Activated T-helper 17 cell treated with anti-CD3 and anti-CD28 coated beads, Interleukin-2, amount 50 U/mL, for 72 hours (primary cell): ENCODE measurements at regions not wholly inside any gene's neighbourhood (a gene's known extent, or its start where the extent isn't known, plus 50 kb on each side); places are given as distances from the start of the nearest gene placed in this dataset.
A peak's percentile ranks its signal among the peaks of the same experiment; 100 is the strongest.

Source experiments
- ATAC-seq: fragments of 150-1000 bp; cut with Tn5 transposase; replicated peaks from 2 replicates; pipeline ENCODE4 v1.10.0; 2021; ENCODE audit warnings: mild to moderate bottlenecking, moderate library complexity
- H3K27ac Mint-ChIP-seq: one replicate; pipeline ENCODE4 v1.8.0; 2022; ENCODE audit warnings: mixed read lengths
- H3K27me3 Mint-ChIP-seq: one replicate; pipeline ENCODE4 v1.8.0; 2022; ENCODE audit warnings: mixed read lengths
- H3K36me3 Mint-ChIP-seq: one replicate; pipeline ENCODE4 v1.8.0; 2022; ENCODE audit warnings: low read depth, mild to moderate bottlenecking, mixed read lengths
- H3K4me1 Mint-ChIP-seq: one replicate; pipeline ENCODE4 v1.8.0; 2022; ENCODE audit warnings: mixed read lengths
- H3K4me3 Mint-ChIP-seq: one replicate; pipeline ENCODE4 v1.8.0; 2022; ENCODE audit warnings: mild to moderate bottlenecking, mixed read lengths
- H3K9me3 Mint-ChIP-seq: one replicate; pipeline ENCODE4 v1.8.0; 2022; ENCODE audit warnings: mixed read lengths

GRCh38 chr18:45519411-45520280 lies 95.6 kb upstream of the SLC14A2 start:
- H3K27ac Mint-ChIP-seq, result no peak overlapping the region

DNA sequence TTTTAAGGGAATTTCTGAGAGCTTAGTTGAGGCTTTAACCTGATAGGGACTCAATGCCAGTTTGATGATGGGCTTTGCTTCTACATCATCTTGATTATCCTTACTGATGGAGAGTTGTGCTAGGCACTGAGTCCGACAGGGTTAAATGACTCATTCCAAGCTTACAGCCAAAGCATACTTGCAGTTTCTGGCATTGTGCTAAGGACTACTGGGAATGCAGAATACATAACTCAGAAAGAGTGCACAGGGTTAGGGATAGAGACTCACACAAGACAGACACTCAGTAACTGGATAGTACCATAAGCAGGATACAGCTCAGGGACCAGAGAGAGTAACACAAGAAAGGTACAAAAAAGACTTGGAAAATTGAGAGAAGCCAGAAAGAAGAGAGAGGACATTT lies 94.1 kb upstream of the SLC14A2 start:
- no peak for ATAC-seq
- Mint-ChIP-seq H3K4me3 (no peak overlapping the region), H3K27me3 (peaks cover 23% of the 10 kb centered on the region), H3K27ac (no peak overlapping the region), H3K4me1 (no peaks in the 10 kb centered on the region), H3K36me3 (no peaks in the 10 kb centered on the region), H3K9me3 (peaks cover 3% of the 10 kb centered on the region)

More at GRCh38 chr18:45519411-45520280, 95.6 kb upstream of the SLC14A2 start:
- Mint-ChIP-seq H3K9me3 (peaks cover 3% of the 10 kb centered on the region), H3K4me1 (no peaks in the 10 kb centered on the region), H3K27me3 (peaks cover 21% of the 10 kb centered on the region), H3K4me3 (no peak overlapping the region), H3K36me3 (no peaks in the 10 kb centered on the region)
- ATAC-seq, result no peak

DNA sequence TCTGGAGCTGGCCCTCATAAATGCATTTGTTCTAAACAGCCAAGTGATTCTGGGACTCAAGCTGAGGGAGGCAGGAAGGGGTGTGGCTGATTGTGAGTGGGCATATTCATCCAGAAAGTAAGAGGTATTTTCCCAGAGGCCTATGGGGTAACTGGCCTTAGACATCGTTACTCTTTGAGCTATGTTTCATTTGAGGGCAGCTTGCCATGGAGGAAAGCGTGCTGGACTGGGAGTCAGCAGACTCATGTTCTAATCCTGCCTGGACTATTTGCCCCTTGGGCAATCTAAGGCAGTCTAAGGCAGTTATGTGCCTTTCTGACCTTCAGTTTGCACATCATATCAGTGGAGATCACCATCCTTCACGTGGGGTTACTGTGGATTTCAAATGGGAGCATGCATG lies 93.5 kb upstream of the SLC14A2 start:
- H3K4me1 Mint-ChIP-seq, result no peaks in the 10 kb centered on the region
- peaks cover 3% of the 10 kb centered on the region for H3K9me3 Mint-ChIP-seq
- H3K27me3 Mint-ChIP-seq, result peaks cover 22% of the 10 kb centered on the region
- no peaks in the 10 kb centered on the region for H3K36me3 Mint-ChIP-seq
- no peak overlapping the region for H3K27ac Mint-ChIP-seq
- peak; percentile 31 for ATAC-seq
- no peak overlapping the region for H3K4me3 Mint-ChIP-seq

GRCh38 chr18:45522371-45522770 lies 92.9 kb upstream of the SLC14A2 start:
- Mint-ChIP-seq H3K4me3 (no peak overlapping the region), H3K27me3 (peaks cover 22% of the 10 kb centered on the region), H3K27ac (no peak overlapping the region), H3K9me3 (peaks cover 3% of the 10 kb centered on the region), H3K4me1 (no peaks in the 10 kb centered on the region), H3K36me3 (no peaks in the 10 kb centered on the region)
- ATAC-seq, result no peak

DNA sequence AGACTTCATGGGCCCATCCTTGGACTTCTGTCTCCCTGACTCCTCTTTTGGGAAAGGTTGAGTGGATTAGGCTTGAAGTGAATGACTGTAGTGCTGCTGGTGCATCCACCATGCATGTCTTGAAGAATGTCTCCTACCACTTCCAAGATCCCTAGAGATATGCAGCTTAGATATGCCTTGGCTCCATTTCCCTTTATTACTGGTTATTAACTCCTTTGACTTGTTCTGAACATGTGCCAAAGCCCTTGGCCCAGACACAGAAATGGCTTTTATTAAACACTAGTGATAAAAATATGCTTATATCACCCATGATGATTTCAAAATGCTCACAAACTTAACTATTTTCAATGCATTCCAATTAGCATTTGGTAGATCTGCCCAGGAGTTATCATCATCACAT lies 90.0 kb upstream of the SLC14A2 start:
- Mint-ChIP-seq H3K36me3 (no peaks in the 10 kb centered on the region), H3K9me3 (peaks cover 3% of the 10 kb centered on the region), H3K4me1 (no peaks in the 10 kb centered on the region), H3K27ac (no peak overlapping the region), H3K4me3 (no peak overlapping the region), H3K27me3 (peaks cover 23% of the 10 kb centered on the region)
- ATAC-seq, result no peak

GRCh38 chr18:45526114-45526841 lies 89.0 kb upstream of the SLC14A2 start:
- Mint-ChIP-seq H3K27ac (no peak overlapping the region), H3K9me3 (peaks cover 3% of the 10 kb centered on the region), H3K4me1 (no peaks in the 10 kb centered on the region), H3K27me3 (peaks cover 23% of the 10 kb centered on the region), H3K4me3 (no peak overlapping the region), H3K36me3 (no peaks in the 10 kb centered on the region)
- no peak for ATAC-seq

GRCh38 chr18:45527891-45528290 lies 87.4 kb upstream of the SLC14A2 start:
- Mint-ChIP-seq H3K4me1 (no peaks in the 10 kb centered on the region), H3K27me3 (peaks cover 20% of the 10 kb centered on the region), H3K27ac (no peak overlapping the region), H3K9me3 (peaks cover 3% of the 10 kb centered on the region), H3K36me3 (no peaks in the 10 kb centered on the region), H3K4me3 (no peak overlapping the region)
- ATAC-seq, result no peak

DNA sequence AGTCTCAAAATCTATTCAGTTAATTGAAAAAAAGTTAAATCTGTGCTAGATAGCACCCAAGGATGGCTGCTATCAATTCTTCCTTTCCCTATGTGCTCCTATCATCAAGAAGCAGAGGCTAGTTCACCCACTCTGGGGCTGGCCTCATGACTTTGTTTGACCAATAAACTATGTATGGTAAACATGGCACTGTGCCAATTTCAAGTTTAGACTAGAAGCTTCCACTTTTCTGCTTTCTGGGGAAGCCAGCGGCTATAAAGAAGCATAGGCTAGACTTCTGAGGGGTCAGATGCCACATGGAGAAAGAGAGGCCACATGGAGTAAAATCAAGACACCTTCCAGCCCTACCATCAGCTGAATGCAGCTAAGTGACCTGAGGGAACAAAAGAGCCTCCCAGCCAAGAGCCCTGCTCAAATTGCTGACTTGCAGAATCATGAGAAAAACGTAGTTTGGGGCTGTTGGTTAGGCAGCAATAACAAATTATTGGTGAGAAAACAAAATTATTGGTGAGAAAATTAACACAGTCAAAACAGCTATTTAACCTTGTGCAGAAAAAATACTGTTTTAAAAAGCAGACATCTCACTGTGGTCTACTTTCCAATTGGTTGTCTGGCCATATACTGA lies 86.5 kb upstream of the SLC14A2 start:
- Mint-ChIP-seq H3K9me3 (no peaks in the 10 kb centered on the region), H3K4me3 (no peak overlapping the region), H3K27ac (no peak overlapping the region), H3K36me3 (no peaks in the 10 kb centered on the region), H3K27me3 (peaks cover 15% of the 10 kb centered on the region), H3K4me1 (no peaks in the 10 kb centered on the region)
- no peak for ATAC-seq

DNA sequence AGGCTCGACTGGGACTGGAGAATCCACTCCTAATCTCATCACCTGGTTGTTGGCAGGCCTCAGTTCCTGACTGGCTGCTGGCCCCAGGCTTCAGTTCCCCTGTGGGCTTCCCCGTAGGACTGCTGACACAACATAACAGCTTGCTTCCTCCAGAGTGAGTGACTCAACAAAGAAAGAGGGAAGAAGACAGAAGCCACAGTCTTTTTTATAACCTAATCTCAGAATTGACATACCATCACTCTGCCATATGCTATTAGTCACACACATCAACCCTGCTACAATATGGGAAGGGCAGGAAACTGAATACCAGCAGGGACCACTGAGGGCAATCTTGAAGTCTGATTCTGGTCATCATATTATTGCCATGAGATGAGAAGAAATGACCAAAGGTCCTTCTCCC lies 76.8 kb upstream of the SLC14A2 start:
- H3K36me3 Mint-ChIP-seq, result no peaks in the 10 kb centered on the region
- peaks cover 5% of the 10 kb centered on the region for H3K9me3 Mint-ChIP-seq
- H3K27ac Mint-ChIP-seq, result no peak overlapping the region
- H3K4me1 Mint-ChIP-seq, result no peaks in the 10 kb centered on the region
- no peak overlapping the region for H3K4me3 Mint-ChIP-seq
- no peak for ATAC-seq
- H3K27me3 Mint-ChIP-seq, result peaks cover 18% of the 10 kb centered on the region

GRCh38 chr18:45539491-45539891 lies 75.8 kb upstream of the SLC14A2 start:
- Mint-ChIP-seq H3K36me3 (no peaks in the 10 kb centered on the region), H3K4me3 (no peak overlapping the region), H3K4me1 (no peaks in the 10 kb centered on the region), H3K9me3 (peaks cover 5% of the 10 kb centered on the region), H3K27ac (no peak overlapping the region), H3K27me3 (peaks cover 18% of the 10 kb centered on the region)
- ATAC-seq, result no peak

GRCh38 chr18:45540125-45540524 lies 75.2 kb upstream of the SLC14A2 start:
- H3K4me1 Mint-ChIP-seq, result no peaks in the 10 kb centered on the region
- no peak overlapping the region for H3K27ac Mint-ChIP-seq
- no peak overlapping the region for H3K4me3 Mint-ChIP-seq
- ATAC-seq, result no peak
- peaks cover 5% of the 10 kb centered on the region for H3K9me3 Mint-ChIP-seq
- H3K36me3 Mint-ChIP-seq, result no peaks in the 10 kb centered on the region
- H3K27me3 Mint-ChIP-seq, result peaks cover 15% of the 10 kb centered on the region

- Mint-ChIP-seq H3K9me3 (peaks cover 5% of the 10 kb centered on the region), H3K36me3 (no peaks in the 10 kb centered on the region), H3K4me3 (no peak overlapping the region), H3K27me3 (peaks cover 13% of the 10 kb centered on the region), H3K4me1 (no peaks in the 10 kb centered on the region), H3K27ac (no peak overlapping the region)
- ATAC-seq, result no peak
Observed at GRCh38 chr18:45541421-45541820, 73.9 kb upstream of the SLC14A2 start.

GRCh38 chr18:45542043-45542442 lies 73.2 kb upstream of the SLC14A2 start:
- Mint-ChIP-seq H3K27ac (no peak overlapping the region), H3K9me3 (peaks cover 5% of the 10 kb centered on the region), H3K27me3 (peaks cover 12% of the 10 kb centered on the region), H3K4me3 (no peak overlapping the region), H3K36me3 (no peaks in the 10 kb centered on the region), H3K4me1 (no peaks in the 10 kb centered on the region)
- no peak for ATAC-seq

GRCh38 chr18:45547910-45548309 lies 67.4 kb upstream of the SLC14A2 start:
- Mint-ChIP-seq H3K27me3 (peaks cover 22% of the 10 kb centered on the region), H3K36me3 (no peaks in the 10 kb centered on the region), H3K27ac (no peak overlapping the region), H3K4me3 (no peak overlapping the region), H3K9me3 (no peaks in the 10 kb centered on the region), H3K4me1 (no peaks in the 10 kb centered on the region)
- no peak for ATAC-seq

DNA sequence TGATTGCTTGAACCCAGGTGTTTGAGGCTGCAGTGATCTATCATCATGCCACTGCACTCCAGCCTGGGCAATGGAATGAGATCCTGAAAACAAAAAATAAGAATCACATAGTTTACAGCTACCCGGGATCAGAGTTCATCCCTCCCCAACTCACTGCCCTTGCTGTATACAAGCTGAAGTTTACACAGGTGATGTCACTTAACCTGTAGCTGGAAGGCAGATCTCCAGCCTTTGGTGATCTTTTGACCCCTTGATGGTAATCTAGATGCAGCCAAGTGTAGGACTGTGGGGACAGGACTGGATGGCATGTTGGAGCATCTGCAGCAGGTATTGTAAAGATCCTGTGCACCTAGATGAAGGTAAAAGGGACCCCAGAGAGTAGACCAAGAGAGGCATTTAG lies 66.7 kb upstream of the SLC14A2 start:
- Mint-ChIP-seq H3K36me3 (no peaks in the 10 kb centered on the region), H3K9me3 (no peaks in the 10 kb centered on the region), H3K4me1 (no peaks in the 10 kb centered on the region), H3K27ac (no peak overlapping the region), H3K4me3 (no peak overlapping the region), H3K27me3 (peaks cover 22% of the 10 kb centered on the region)
- ATAC-seq, result no peak
